ENCODE measurements at regions not wholly inside any gene's neighbourhood (a gene's known extent, or its start where the extent isn't known, plus 50 kb on each side); places are given as distances from the start of the nearest gene placed in this dataset.

DNA sequence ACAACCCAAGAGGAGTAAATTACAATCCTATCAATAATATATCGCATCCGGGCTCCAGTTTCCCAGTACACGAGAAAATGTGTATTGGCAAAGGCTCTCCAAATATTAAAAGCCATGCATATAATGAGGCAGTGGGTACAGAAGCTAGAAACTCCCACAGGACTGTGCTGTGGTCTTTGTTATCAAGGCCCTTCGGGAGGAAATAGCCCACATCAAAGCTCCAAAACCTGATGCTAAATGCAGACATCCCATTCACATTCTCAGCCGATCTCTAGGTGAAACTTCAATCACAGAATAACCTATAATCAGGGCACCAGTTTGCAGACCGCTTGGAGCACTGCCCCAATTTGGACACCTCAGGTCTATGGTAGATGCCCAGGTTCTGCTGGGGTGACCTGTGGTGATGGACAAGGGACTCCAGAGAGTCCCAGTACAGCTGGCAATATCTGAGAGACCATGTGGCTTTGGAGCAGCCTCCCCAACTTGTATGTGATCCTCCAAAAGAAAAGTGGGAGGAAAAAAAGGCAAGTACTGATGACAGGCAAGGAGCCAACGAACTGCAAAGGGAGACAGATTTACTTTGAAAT is 148.8 kb upstream of the CAMK1G start:
- TF ChIP-seq CTCF (IDR thresholded peaks at IDR 0.05) (no peak), POLR2A (IDR thresholded peaks at IDR 0.05) (no peak)

All from lower leg skin (tissue), 3 donors.